Activated naive CD8-positive, alpha-beta T cell treated with anti-CD3 and anti-CD28 coated beads, Interleukin-2, amount 50 U/mL, for 24 hours (primary cell): ENCODE measurements at regions not wholly inside any gene's neighbourhood (a gene's known extent, or its start where the extent isn't known, plus 50 kb on each side); places are given as distances from the start of the nearest gene placed in this dataset.
"Not testable (repeated sequence)": the region's sequence is repeated elsewhere in the genome, so short reads cannot be mapped to it uniquely, and the experiment has no call there.

Source experiments
- ATAC-seq: fragments of 150-1000 bp; cut with Tn5 transposase; one replicate; pipeline ENCODE4 v1.10.0; 2021
- DNase-seq: peaks from one replicate; pipeline ENCODE4 v3.0.0; 2021
- H3K27ac Mint-ChIP-seq: one replicate; pipeline ENCODE4 v1.8.0; 2021; ENCODE audit warnings: mild to moderate bottlenecking, mixed read lengths
- H3K27me3 Mint-ChIP-seq: one replicate; pipeline ENCODE4 v1.8.0; 2021; ENCODE audit warnings: mixed read lengths
- H3K36me3 Mint-ChIP-seq: one replicate; pipeline ENCODE4 v1.8.0; 2021; ENCODE audit warnings: low read depth, mixed read lengths
- H3K4me1 Mint-ChIP-seq: one replicate; pipeline ENCODE4 v1.8.0; 2021; ENCODE audit warnings: mixed read lengths
- H3K4me3 Mint-ChIP-seq: one replicate; pipeline ENCODE4 v1.8.0; 2021; ENCODE audit warnings: mild to moderate bottlenecking, moderate library complexity, mixed read lengths
- H3K9me3 Mint-ChIP-seq: one replicate; pipeline ENCODE4 v1.8.0; 2021; ENCODE audit warnings: mixed read lengths

DNA sequence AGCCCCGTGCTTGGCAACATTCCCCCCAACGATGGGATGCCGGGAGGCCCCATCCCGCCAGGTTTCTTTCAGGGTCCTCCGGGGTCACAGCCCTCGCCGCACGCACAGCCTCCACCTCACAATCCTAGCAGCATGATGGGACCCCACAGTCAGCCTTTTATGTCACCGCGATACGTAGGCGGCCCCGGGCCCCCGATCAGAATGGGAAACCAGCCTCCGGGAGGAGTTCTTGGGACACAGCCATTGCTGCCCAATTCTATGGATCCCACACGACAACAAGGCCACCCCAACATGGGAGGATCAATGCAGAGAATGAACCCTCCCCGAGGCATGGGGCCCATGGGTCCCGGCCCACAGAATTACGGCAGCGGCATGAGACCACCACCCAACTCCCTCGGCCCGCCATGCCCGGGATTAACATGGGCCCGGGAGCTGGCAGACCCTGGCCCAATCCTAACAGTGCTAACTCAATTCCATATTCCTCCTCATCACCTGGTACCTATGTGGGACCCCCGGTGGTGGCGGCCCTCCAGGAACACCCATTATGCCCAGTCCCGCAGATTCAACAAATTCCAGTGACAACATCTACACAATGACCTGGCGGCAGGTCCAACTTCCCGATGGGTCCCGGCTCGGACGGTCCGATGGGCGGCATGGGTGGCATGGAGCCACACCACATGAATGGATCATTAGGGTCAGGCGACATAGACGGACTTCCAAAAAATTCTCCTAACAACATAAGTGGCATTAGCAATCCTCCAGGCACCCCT, 116.0 kb upstream of the CDK13 start:
- not testable (repeated sequence) for H3K36me3 Mint-ChIP-seq, H3K9me3 Mint-ChIP-seq, ATAC-seq, H3K4me1 Mint-ChIP-seq, H3K27ac Mint-ChIP-seq, DNase-seq
- Mint-ChIP-seq H3K4me3 (peak overlapping the region; percentile 32), H3K27me3 (peaks cover 54% of the 10 kb centered on the region)

DNA sequence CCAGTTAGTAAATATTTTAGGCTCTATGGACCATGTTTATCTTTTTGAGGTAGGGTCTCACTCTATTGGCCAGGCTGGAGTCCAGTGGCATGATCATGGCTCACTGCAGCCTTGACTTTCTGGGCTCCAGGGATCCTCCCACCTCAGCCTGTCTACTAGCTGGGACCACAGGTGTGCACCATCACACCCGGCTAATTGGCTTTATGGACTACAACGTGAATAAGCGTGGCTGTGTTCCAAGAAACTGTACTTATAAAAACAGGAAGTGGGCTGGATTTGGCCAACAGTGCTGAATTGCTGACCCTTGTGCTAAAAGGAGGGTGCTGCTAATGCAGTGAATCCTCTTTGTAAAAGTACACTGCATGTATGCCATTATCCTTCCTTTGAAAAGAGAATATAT, 111.7 kb upstream of the CDK13 start:
- no peak overlapping the region for H3K4me3 Mint-ChIP-seq
- ATAC-seq (no peak), DNase-seq (no peak)
- no peak overlapping the region for H3K27ac Mint-ChIP-seq
- peaks cover 2% of the 10 kb centered on the region for H3K4me1 Mint-ChIP-seq
- no peaks in the 10 kb centered on the region for H3K36me3 Mint-ChIP-seq
- H3K9me3 Mint-ChIP-seq = no peaks in the 10 kb centered on the region
- H3K27me3 Mint-ChIP-seq = peaks cover 46% of the 10 kb centered on the region

DNA sequence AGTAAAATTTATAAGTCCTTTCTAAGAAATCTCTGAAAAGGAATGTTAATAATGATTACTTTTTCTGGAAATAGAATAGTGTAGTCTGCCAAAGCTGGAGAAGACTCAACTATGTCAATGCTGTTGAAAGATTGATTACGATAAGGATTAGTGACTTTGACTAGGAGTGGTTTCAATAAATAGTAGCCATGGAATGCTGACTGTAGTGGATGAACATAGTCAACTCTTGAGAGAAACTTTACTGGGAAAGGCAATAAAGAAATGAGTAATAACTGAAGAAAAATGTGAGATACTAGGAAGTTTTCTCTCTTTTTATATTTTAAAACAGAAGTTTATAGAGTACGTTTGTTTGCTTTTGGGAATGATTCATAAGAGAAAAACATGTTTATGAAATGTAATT, 105.0 kb upstream of the CDK13 start:
- no peaks in the 10 kb centered on the region for H3K9me3 Mint-ChIP-seq
- DNase-seq (no peak), ATAC-seq (no peak)
- no peak overlapping the region for H3K27ac Mint-ChIP-seq
- peaks cover 12% of the 10 kb centered on the region for H3K27me3 Mint-ChIP-seq
- H3K36me3 Mint-ChIP-seq = no peaks in the 10 kb centered on the region
- H3K4me3 Mint-ChIP-seq = no peak overlapping the region
- H3K4me1 Mint-ChIP-seq = no peaks in the 10 kb centered on the region

DNA sequence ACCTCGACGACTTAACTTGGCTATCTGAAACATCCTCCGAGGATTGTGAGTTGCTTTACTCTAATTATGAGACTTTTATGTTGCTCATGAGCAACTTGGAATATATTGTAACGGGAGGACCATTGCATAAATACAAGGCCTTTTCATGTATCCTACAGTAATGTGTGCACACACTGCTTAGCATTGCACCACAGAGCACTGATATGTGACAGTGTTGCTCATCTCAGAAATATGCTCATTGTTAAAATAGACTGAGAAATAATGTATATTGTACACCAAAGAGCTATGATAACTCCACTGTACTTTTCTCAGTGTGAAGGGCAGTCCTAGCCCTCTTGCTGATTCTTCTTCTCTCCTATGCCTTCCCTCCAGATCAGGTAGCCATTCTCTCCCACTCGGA, 102.8 kb upstream of the CDK13 start:
- Mint-ChIP-seq H3K9me3 (no peaks in the 10 kb centered on the region), H3K27me3 (peaks cover 17% of the 10 kb centered on the region), H3K4me1 (no peaks in the 10 kb centered on the region), H3K27ac (no peak overlapping the region), H3K36me3 (no peaks in the 10 kb centered on the region), H3K4me3 (no peak overlapping the region)
- ATAC-seq (no peak), DNase-seq (no peak)

DNA sequence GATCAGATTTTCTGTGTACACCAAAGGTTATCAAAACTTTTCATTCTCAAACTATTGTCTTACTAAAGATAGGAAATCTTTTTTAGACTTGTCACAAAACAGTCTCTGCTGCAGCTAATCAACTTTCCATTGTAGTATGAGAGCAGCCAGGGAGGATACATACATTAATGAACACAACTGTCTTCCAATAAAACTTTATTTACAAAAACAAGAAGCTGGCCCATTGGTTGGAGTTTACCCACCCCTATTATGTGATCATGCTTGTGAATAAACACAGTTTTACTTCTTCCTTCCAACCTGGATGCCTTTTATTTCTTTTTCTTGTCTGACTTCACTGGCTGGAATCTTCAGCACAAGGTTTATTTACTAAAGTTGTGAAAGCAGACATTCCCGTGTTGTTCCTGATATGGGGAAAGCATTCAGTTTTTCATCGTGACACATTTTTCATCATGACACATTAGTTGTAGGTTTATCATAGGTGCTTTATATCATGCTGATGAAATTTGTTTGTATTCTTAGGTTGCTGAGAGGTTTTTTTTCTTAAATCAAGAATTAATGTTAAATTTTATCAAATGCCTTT, 98.5 kb upstream of the CDK13 start:
- no peaks in the 10 kb centered on the region for H3K36me3 Mint-ChIP-seq
- ATAC-seq (no peak), DNase-seq (no peak)
- H3K4me3 Mint-ChIP-seq = no peak overlapping the region
- H3K27ac Mint-ChIP-seq = no peak overlapping the region
- no peaks in the 10 kb centered on the region for H3K9me3 Mint-ChIP-seq
- H3K4me1 Mint-ChIP-seq = peaks cover 6% of the 10 kb centered on the region
- peaks cover 36% of the 10 kb centered on the region for H3K27me3 Mint-ChIP-seq

DNA sequence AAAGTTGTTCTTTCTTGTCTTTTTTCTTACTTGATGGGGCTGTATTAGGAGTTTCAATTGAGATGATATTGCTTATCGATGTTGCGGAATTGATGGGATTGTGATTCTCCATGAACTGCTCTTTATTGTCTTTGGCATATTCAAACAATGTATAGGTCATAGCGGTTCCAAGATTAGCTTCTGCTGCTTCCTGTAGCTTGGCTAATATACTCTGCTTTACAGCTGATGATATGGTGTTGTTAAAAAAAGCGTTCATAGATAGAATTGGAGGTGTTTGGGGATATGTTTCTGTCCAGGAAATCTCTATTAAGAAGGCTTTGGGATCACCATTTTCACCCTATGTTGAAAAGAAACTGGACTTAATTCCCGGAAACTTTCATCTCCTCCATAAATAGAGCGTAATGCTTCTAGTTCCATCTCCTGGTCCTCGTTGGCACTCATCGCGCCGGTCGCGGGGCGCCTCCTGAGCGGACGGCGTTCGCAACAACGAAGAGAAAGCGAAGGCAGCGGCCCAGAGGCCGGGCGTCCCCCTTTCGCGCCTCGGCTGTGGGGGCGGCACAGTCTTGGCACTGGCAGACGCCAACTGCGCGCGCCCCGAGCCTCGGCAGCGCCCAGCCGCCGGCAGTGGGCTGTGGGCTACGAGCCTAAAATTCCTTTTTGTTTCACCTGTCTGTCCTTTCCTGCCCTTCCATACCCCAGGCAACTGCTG, 95.3 kb upstream of the CDK13 start:
- H3K36me3 Mint-ChIP-seq, H3K27ac Mint-ChIP-seq: not testable (repeated sequence)
- H3K4me3 Mint-ChIP-seq = peak overlapping the region; percentile 63

DNA sequence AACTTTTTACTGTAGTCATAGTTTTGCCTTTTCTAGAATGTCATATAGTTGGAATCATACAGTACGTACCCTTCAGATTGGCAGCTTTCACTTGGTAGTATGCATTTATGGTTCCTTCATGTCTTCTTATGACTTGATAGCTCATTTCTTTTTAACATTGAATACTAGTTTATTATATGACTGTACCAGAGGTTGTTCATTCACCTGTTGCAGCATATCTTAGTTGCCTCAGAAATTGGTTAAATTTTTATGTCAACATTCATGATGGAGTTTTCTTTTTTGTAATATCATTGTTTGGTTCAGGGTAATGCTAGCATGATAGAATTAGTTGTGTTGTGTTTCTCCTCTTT, 94.8 kb upstream of the CDK13 start:
- Mint-ChIP-seq H3K36me3 (no peaks in the 10 kb centered on the region), H3K9me3 (no peaks in the 10 kb centered on the region), H3K27me3 (peaks cover 34% of the 10 kb centered on the region), H3K4me3 (peak overlapping the region; percentile 63), H3K4me1 (peaks cover 6% of the 10 kb centered on the region), H3K27ac (no peak overlapping the region)
- no peak for ATAC-seq
- no peak for DNase-seq

More for the DNA sequence above, 95.3 kb upstream of the CDK13 start:
- not testable (repeated sequence) for H3K4me1 Mint-ChIP-seq, DNase-seq, H3K9me3 Mint-ChIP-seq
- peak; percentile 92 for ATAC-seq
- H3K27me3 Mint-ChIP-seq = peaks cover 38% of the 10 kb centered on the region

DNA sequence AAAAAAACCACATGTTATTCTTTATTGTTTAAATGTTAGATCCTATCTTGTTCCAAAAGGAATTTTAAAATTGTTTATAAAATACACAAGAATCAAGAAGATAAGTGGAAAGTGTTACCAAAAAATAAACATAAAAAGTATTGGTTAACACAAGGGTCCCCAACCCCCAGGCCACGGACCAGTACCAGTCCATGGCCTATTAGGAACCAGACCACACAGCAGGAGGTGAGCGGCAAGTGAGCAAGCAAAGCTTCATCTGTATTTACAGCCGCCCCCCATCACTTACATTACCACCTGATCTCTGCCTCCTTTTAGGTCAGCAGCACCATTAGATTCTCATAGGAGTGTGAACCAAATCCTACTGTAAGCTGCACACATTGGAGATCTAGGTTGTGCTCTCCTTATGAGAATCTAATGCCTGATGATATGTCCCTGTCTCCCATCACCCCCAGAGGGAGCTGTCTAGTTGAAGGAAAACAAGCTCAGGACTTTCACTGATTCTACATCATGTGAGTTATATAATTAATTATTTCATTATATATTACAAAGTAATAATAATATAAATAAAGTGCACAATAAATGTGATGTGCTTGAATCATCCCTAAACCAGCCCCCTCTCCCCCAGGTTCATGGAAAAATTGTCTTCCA, 86.3 kb upstream of the CDK13 start:
- not testable (repeated sequence) for H3K27ac Mint-ChIP-seq, H3K4me1 Mint-ChIP-seq, H3K27me3 Mint-ChIP-seq, H3K36me3 Mint-ChIP-seq, H3K9me3 Mint-ChIP-seq, ATAC-seq, DNase-seq, H3K4me3 Mint-ChIP-seq

DNA sequence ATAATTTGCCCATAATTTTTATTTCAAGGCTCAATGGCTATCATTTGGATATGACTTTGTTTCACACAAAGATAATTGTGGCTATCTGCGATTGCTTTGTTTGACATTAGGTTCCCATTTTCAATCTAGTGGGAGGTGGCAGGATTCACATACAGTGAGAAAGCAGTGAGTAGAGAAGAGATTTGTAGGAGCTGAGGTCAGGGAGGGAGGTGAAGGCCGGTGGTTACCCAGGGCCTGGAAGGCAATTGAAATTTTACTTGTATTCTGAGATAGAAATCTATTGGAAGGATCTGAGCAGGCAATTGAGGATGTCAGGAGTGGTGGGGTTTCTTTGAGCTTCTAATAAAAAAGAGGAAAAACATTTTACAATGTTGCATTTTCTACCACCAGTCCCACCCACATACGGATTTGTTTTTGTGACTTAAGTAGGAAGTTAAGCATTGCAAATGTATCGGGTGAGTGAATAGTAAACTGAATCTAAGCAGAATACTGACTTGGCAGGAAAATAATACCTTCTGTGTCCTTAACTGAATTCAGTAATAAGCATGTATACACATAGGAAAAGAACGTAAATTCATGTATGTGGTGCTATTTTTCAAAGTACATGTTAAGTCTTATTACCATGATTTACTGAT, 80.1 kb upstream of the CDK13 start:
- not testable (repeated sequence) for H3K4me1 Mint-ChIP-seq, H3K9me3 Mint-ChIP-seq, H3K27ac Mint-ChIP-seq, DNase-seq, H3K36me3 Mint-ChIP-seq, H3K4me3 Mint-ChIP-seq, H3K27me3 Mint-ChIP-seq, ATAC-seq

DNA sequence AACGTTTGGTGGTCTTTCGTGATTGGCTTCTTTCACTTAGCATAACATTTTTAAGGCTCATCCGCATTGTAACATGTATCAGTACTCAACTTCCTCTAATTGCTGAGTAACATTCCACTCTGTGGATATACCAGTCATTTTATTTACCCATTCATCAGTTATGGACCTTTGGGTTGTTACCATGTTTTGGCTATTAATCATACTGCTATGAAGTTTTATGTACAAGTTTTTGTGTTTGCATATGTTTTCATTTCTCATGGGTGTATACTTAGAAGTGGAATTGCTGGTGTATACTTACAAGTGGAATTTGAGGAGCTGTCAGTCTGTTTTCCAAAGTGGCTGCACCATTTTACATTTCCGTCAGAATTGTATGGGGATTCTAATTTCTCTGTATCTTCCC, 78.4 kb upstream of the CDK13 start:
- ATAC-seq, H3K9me3 Mint-ChIP-seq, H3K27ac Mint-ChIP-seq, DNase-seq, H3K27me3 Mint-ChIP-seq, H3K4me3 Mint-ChIP-seq, H3K36me3 Mint-ChIP-seq, H3K4me1 Mint-ChIP-seq: not testable (repeated sequence)

DNA sequence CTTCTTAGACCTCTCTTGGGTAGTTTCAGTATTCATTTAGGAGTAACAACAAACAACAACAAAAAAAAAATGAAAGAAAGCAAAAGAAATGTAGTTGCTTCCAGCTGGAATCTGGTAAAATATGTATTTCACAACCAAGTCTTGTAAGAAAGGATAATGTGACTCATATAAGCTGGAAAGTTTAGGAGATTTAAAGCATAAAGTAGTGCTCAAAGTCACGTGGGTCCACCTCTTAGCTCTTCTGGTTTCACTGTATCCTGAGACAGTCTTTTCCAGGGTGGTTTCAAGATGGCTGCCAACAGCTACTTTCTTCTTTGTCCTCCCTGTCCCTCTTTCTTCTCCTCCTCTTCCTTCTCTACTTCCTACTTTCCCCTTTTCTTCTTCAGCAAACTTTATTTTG, 69.5 kb upstream of the CDK13 start:
- peaks cover 15% of the 10 kb centered on the region for H3K9me3 Mint-ChIP-seq
- no peak overlapping the region for H3K4me3 Mint-ChIP-seq
- no peaks in the 10 kb centered on the region for H3K36me3 Mint-ChIP-seq
- H3K4me1 Mint-ChIP-seq = no peaks in the 10 kb centered on the region
- no peak overlapping the region for H3K27ac Mint-ChIP-seq
- ATAC-seq (no peak), DNase-seq (no peak)
- H3K27me3 Mint-ChIP-seq = peaks cover 4% of the 10 kb centered on the region

DNA sequence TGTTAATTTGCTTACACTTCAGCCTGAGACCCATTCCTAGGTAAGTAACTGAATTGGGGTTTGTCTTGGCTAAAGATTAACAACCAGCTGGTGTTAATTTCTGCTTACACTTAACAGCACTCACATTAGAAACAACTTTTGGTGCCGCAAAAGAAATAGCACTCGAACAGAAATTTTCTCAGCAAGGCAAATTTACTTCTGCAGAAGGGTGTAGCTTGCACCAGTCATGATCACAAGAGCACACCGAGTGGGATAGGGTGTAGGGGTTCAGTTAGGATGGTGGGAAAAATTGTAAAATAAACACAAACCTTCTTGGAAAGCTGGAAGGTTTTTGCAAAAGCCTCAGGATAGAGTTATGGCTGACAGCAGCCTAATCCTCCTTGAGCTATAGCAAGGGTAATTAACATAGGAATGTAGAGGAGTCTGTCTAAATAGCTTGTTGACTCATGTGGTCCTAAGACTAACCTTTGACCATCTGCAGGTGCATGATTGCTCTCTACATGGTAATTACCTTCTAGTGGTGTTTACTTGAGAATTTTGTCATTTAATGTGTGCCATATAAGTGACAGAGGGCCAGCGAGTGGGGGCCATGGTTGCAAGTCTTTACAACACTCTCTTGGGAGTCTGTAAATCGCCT, 67.8 kb upstream of the CDK13 start:
- peaks cover 4% of the 10 kb centered on the region for H3K27me3 Mint-ChIP-seq
- no peak overlapping the region for H3K4me3 Mint-ChIP-seq
- no peaks in the 10 kb centered on the region for H3K36me3 Mint-ChIP-seq
- DNase-seq (no peak), ATAC-seq (no peak)
- peaks cover 15% of the 10 kb centered on the region for H3K9me3 Mint-ChIP-seq
- no peak overlapping the region for H3K27ac Mint-ChIP-seq
- H3K4me1 Mint-ChIP-seq = no peaks in the 10 kb centered on the region

DNA sequence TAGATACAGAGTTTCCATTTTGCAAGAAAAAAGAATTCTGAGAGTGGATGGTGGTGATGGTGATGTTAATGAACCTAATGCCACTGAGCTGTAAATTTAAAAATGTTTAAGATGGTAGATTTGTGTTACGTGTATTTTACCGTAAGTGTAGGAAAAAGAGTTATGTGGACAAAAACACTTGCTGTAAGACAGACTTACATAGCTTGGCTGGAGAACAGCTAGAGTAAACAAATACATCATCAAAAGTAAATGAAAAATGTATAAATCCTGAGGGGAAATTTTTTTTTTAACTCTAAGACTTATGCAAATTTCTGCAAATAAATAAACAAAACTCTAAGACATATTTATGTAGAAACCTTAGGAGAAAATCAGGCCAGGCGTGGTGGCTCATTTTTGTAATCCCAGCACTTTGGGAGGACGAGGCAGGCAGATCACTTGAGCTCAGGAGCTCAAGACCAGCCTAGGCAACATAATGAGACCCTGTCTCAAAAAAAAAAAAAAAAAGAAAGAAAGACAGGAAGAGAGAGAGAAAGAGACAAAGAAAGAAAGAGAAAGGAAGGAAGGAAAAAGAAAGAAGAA, 66.2 kb upstream of the CDK13 start:
- Mint-ChIP-seq H3K9me3 (peaks cover 15% of the 10 kb centered on the region), H3K4me3 (no peak overlapping the region), H3K27me3 (peaks cover 2% of the 10 kb centered on the region), H3K4me1 (no peaks in the 10 kb centered on the region), H3K36me3 (no peaks in the 10 kb centered on the region), H3K27ac (no peak overlapping the region)
- ATAC-seq (no peak), DNase-seq (no peak)
